HepG2 (cell line): ENCODE measurements at regions not wholly inside any gene's neighbourhood (a gene's known extent, or its start where the extent isn't known, plus 50 kb on each side); places are given as distances from the start of the nearest gene placed in this dataset.
A peak's percentile ranks its signal among the peaks of the same experiment; 100 is the strongest.

ENCODE experiments used
- ATAC-seq: fragments of 200-7000 bp; cut with Tn5 transposase; 3 replicates; pipeline ENCODE4 v1.9.1; 2020; ENCODE audit warnings: mild to moderate bottlenecking, moderate library complexity
- BruUV-seq: library from RNA; stranded (reverse); fragments of 400-500 nt; replicated peaks from 2 replicates; lab custom pipeline; 2021; lab: Mats Ljungman, UMichigan
- CTCF ChIA-PET: fragments of 300-600 bp; formaldehyde crosslinking; extraction: SDS; loops from one replicate; lab custom pipeline; 2021; ENCODE audit warnings: low total read pairs, inconsistent platforms, low intra/inter-chr PET ratio; lab: Yijun Ruan, JAX
- POLR2A ChIA-PET: fragments of 350-600 bp; sonication (Branson Sonifier 250); formaldehyde crosslinking; loops from one replicate; lab custom pipeline; 2020; ENCODE audit warnings: antibody characterized with exemption, inconsistent platforms; lab: Yijun Ruan, JAX
- DNase-seq: peaks from one replicate; pipeline ENCODE4 v3.0.0-alpha.2; 2015; ENCODE audit warnings: low spot score
- FAIRE-seq: peaks from 3 replicates; lab custom pipeline; 2011; peaks lifted over from hg19 to GRCh38; lab: Jason Lieb, UNC
- H2AFZ ChIP-seq: one replicate; pipeline ENCODE4 v1.6.1; 2011; ENCODE audit warnings: low read length, inconsistent platforms
- H3K27ac ChIP-seq: fragments of 300-600 bp; 3 replicates; pipeline ENCODE4 v1.8.0; 2011; ENCODE audit warnings: mixed run types, mild to moderate bottlenecking, mixed read lengths, low read length, inconsistent platforms; ENCODE audit not compliant: insufficient read depth; ENCODE audit errors: extremely low read length
- H3K27me3 ChIP-seq, 2 experiments: fragments of 200-600 bp in 1 of 2; 2 replicates in 1 of 2; 3 replicates in 1 of 2; pipeline versions ENCODE4 v1.6.0 to v1.8.0; 2011; ENCODE audit warnings: low read length in 2 of 2, mild to moderate bottlenecking in 2 of 2, moderate library complexity in 2 of 2, inconsistent platforms in 1 of 2; ENCODE audit not compliant: insufficient read depth in 2 of 2, control insufficient read depth in 1 of 2
- H3K36me3 ChIP-seq, 2 experiments: fragments of 200-600 bp in 1 of 2; replicated peaks in 1 of 2; 2 replicates in 1 of 2; 3 replicates in 1 of 2; pipeline versions ENCODE4 v1.5.1 to v1.8.0; 2011; ENCODE audit warnings: low read length in 2 of 2, inconsistent platforms in 1 of 2; ENCODE audit not compliant: insufficient read depth in 2 of 2, control insufficient read depth in 1 of 2
- H3K4me1 ChIP-seq: 2 replicates; pipeline ENCODE4 v1.5.1; 2012; ENCODE audit warnings: low read length, inconsistent platforms; ENCODE audit not compliant: insufficient read depth
- H3K4me2 ChIP-seq: 2 replicates; pipeline ENCODE4 v1.6.0; 2011; ENCODE audit warnings: low read depth, low read length, inconsistent platforms
- H3K4me3 ChIP-seq, 3 experiments: fragments of 200-600 bp in 1 of 3; sonication (generic), shearing (Covaris generic) in 1 of 3; replicated peaks in 1 of 3; 2 replicates each; pipeline ENCODE4 v1.5.1; 2011 to 2016; ENCODE audit warnings: low read length in 3 of 3, inconsistent platforms in 2 of 3, low read depth in 2 of 3, mild to moderate bottlenecking in 2 of 3, control low read depth in 1 of 3, mixed read lengths in 1 of 3; ENCODE audit not compliant: insufficient read depth in 1 of 3
- H3K79me2 ChIP-seq: one replicate; pipeline ENCODE4 v1.6.1; 2011; ENCODE audit warnings: low read length, inconsistent platforms; ENCODE audit not compliant: insufficient read depth
- H3K9ac ChIP-seq: 2 replicates; pipeline ENCODE4 v1.6.0; 2011; ENCODE audit warnings: mild to moderate bottlenecking, low read depth, low read length, inconsistent platforms; ENCODE audit not compliant: insufficient read depth
- H3K9me3 ChIP-seq: 2 replicates; pipeline ENCODE4 v1.5.1; 2012; ENCODE audit warnings: mild to moderate bottlenecking, low read length
- H4K20me1 ChIP-seq: 2 replicates; pipeline ENCODE4 v1.6.0; 2011; ENCODE audit warnings: inconsistent platforms, mild to moderate bottlenecking, low read length, moderate library complexity; ENCODE audit not compliant: insufficient read depth
- GLI4 ChIP-seq: sonication (generic); formaldehyde crosslinking; IDR thresholded peaks from 2 replicates; pipeline ENCODE4 v1.5.1; 2020; ENCODE audit warnings: missing genetic modification reagents, mild to moderate bottlenecking, moderate library complexity, borderline replicate concordance
- HOXA3 ChIP-seq: sonication (generic); formaldehyde crosslinking; IDR thresholded peaks from 2 replicates; pipeline ENCODE4 v1.5.0; 2020; ENCODE audit warnings: missing genetic modification reagents
- MATR3 ChIP-seq: sonication (generic); formaldehyde crosslinking; IDR thresholded peaks from 2 replicates; pipeline ENCODE4 v1.4.0; 2020; ENCODE audit warnings: missing genetic modification reagents
- NR2F1 ChIP-seq, 2 experiments: fragments of 450-650 bp in 1 of 2; formaldehyde crosslinking in 1 of 2; IDR thresholded peaks; 2 replicates each; pipeline versions ENCODE4 v1.5.0 to v1.6.1; 2016 to 2020; ENCODE audit warnings: mild to moderate bottlenecking in 1 of 2, missing compliant biosample characterization in 1 of 2, missing genetic modification reagents in 1 of 2, moderate library complexity in 1 of 2
- POLR2G ChIP-seq: fragments of 200-400 bp; formaldehyde crosslinking; IDR thresholded peaks from 2 replicates; pipeline ENCODE4 v1.6.1; 2018; ENCODE audit warnings: mild to moderate bottlenecking, low read depth, low read length, moderate library complexity
- U2AF2 ChIP-seq: fragments of 200-400 bp; formaldehyde crosslinking; IDR thresholded peaks from 2 replicates; pipeline ENCODE4 v1.6.1; 2017; ENCODE audit warnings: low read depth, mild to moderate bottlenecking, low read length
- ZNF205 ChIP-seq: IDR thresholded peaks from 2 replicates; pipeline ENCODE4 v1.6.1; 2018; ENCODE audit warnings: missing biosample characterization, missing genetic modification reagents
- ZNF570 ChIP-seq: sonication (generic); formaldehyde crosslinking; IDR thresholded peaks from 2 replicates; pipeline ENCODE4 v1.4.0; 2020; ENCODE audit warnings: mild to moderate bottlenecking, missing genetic modification reagents, borderline replicate concordance
- ZNF749 ChIP-seq: sonication (generic); formaldehyde crosslinking; IDR thresholded peaks from 2 replicates; pipeline ENCODE4 v1.8.0; 2022; ENCODE audit warnings: mild to moderate bottlenecking, missing genetic modification reagents, moderate library complexity, borderline replicate concordance
- WGBS: methylation state at CpG from one replicate; pipeline ENCODE4 v1.1.6; 2017; ENCODE audit warnings: low lambda C conversion rate; 5-methylcytosine and 5-hydroxymethylcytosine counted together
- in situ Hi-C: cut with HindIII; loops from 2 replicates; pipeline ENCODE4 v1.10.0; 2017; ENCODE audit warnings: low pct_unique_long_range_greater_than_20kb; ENCODE audit not compliant: extremely low pct_ligation_motif_present
- intact Hi-C: fragments of 100-400 bp; cut with micrococcal nuclease; formaldehyde crosslinking; loops from one replicate; pipeline ENCODE4 v1.10.0; 2022; ENCODE audit not compliant: unreplicated experiment
- TF ChIP-seq, protein P1 (sequence below): sonication (generic); formaldehyde crosslinking; IDR thresholded peaks from 2 replicates; pipeline ENCODE4 v1.5.1; 2020; ENCODE audit warnings: missing genetic modification reagents, mild to moderate bottlenecking, borderline replicate concordance

DNA sequence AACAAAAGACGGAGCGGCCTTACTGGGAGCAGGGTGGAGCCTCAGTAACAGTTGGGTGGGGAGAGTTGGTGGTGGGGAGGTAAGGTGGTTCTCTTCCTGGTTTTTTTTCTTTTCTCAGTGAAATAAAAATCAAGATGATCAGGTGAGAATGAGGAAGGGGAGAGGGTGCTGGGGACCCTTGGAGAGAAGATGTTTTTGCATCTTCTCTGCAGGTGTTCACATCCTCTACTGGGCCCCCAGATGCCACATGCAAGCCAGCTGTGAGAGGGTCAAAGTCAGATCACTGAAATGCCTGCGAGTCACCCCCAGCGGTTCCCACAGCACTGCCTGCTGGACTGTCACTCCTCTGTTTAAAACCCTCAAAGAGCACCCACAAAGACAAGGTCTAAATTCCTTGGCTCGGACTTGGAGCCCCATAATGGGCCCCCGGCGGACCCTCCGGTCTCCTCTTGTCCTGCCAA is 69.8 kb upstream of the FHL2 start:
- POLR2A ChIA-PET, result no interaction called here
- intact Hi-C loops (no loop called here), in situ Hi-C loops (no loop called here)
- ATAC-seq (peak; percentile 23; the same call in 2 of the 3 replicates), DNase-seq (no peak), FAIRE-seq (no peak)
- no TSS peak for BruUV-seq
- WGBS, result 42% methylated on average over 8 of the region's 8 CpGs
- Histone ChIP-seq H3K36me3 (no peaks in the 10 kb centered on the region), H3K4me3 (no peak overlapping the region), H3K4me2 (no peak overlapping the region), H4K20me1 (no peaks in the 10 kb centered on the region), H3K27me3 (peaks cover 2 to 32% of the 10 kb centered on the region in 2 experiments; a peak in 3 of 5 replicates), H2AFZ (no peak overlapping the region), H3K4me1 (no peaks in the 10 kb centered on the region), H3K79me2 (no peaks in the 10 kb centered on the region), H3K27ac (no peak overlapping the region), H3K9me3 (no peaks in the 10 kb centered on the region)
- CTCF ChIA-PET, result no interaction called here
- no peak for TF ChIP-seq ZNF570 (CRISPR knock-in tag)
- TF ChIP-seq, protein P1, sequence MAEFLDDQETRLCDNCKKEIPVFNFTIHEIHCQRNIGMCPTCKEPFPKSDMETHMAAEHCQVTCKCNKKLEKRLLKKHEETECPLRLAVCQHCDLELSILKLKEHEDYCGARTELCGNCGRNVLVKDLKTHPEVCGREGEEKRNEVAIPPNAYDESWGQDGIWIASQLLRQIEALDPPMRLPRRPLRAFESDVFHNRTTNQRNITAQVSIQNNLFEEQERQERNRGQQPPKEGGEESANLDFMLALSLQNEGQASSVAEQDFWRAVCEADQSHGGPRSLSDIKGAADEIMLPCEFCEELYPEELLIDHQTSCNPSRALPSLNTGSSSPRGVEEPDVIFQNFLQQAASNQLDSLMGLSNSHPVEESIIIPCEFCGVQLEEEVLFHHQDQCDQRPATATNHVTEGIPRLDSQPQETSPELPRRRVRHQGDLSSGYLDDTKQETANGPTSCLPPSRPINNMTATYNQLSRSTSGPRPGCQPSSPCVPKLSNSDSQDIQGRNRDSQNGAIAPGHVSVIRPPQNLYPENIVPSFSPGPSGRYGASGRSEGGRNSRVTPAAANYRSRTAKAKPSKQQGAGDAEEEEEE, result no peak
- no peak for TF ChIP-seq MATR3 (CRISPR knock-in tag)
- no peak for TF ChIP-seq U2AF2
- no peak for TF ChIP-seq ZNF749
- no peak for TF ChIP-seq GLI4 (CRISPR knock-in tag)
- no peak for TF ChIP-seq NR2F1 (CRISPR knock-in tag; IDR thresholded peaks at IDR 0.05)
- TF ChIP-seq HOXA3 (CRISPR knock-in tag), result no peak
- TF ChIP-seq POLR2G, result no peak
- TF ChIP-seq ZNF205, result no peak
- TF ChIP-seq, all 625 proteins: peak for 0
- no peak overlapping the region for H3K9ac ChIP-seq
